ENCODE measurements at regions not wholly inside any gene's neighbourhood (a gene's known extent, or its start where the extent isn't known, plus 50 kb on each side); places are given as distances from the start of the nearest gene placed in this dataset.

GRCh38 chrX:6683353-6683752 lies 148.4 kb upstream of the VCX3A start:
- TF ChIP-seq POLR2A (IDR thresholded peaks at IDR 0.05; ENCODE audit: low read length) (no peak), GATA1 (IDR thresholded peaks at IDR 0.05; ENCODE audit: low read depth, low read length) (no peak)
